PC-3 (cell line): ENCODE measurements at regions not wholly inside any gene's neighbourhood (a gene's known extent, or its start where the extent isn't known, plus 50 kb on each side); places are given as distances from the start of the nearest gene placed in this dataset.

Source experiments
- ATAC-seq: fragments of 200-7000 bp; cut with Tn5 transposase; 2 replicates; pipeline ENCODE4 v1.9.1; 2020; ENCODE audit warnings: mild to moderate bottlenecking, moderate library complexity
- BruUV-seq: library from RNA; stranded (reverse); fragments of 400-500 nt; replicated peaks from 2 replicates; lab custom pipeline; 2021; lab: Mats Ljungman, UMichigan
- CTCF ChIA-PET: fragments of 300-600 bp; sonication (Branson Sonifier 250); formaldehyde crosslinking; loops from one replicate; lab custom pipeline; 2022; ENCODE audit warnings: antibody characterized with exemption; lab: Charles Lee
- POLR2A ChIA-PET: fragments of 300-600 bp; sonication (Branson Sonifier 250); formaldehyde crosslinking; loops from one replicate; lab custom pipeline; 2022; ENCODE audit warnings: antibody characterized with exemption; ENCODE audit not compliant: unreplicated experiment; lab: Charles Lee
- DNase-seq: peaks from one replicate; pipeline ENCODE4 v3.0.0-alpha.2; 2015
- H2AFZ ChIP-seq: fragments of 300-600 bp; sonication (generic); 2 replicates; pipeline ENCODE4 v1.6.0; 2016; ENCODE audit warnings: antibody characterized with exemption, low read length
- H3F3A ChIP-seq: fragments of 300-600 bp; sonication (generic); one replicate; pipeline ENCODE4 v1.6.0; 2017; ENCODE audit warnings: antibody characterized with exemption, low read length, control low read depth, mild to moderate bottlenecking; ENCODE audit not compliant: unreplicated experiment
- H3K27ac ChIP-seq: fragments of 300-600 bp; sonication (generic); 2 replicates; pipeline ENCODE4 v1.5.1; 2016; ENCODE audit warnings: mild to moderate bottlenecking, low read length
- H3K27me3 ChIP-seq: fragments of 300-600 bp; sonication (generic); 2 replicates; pipeline ENCODE4 v1.6.1; 2016; ENCODE audit warnings: low read length, mixed read lengths
- H3K36me3 ChIP-seq: fragments of 300-600 bp; sonication (generic); 2 replicates; pipeline ENCODE4 v1.6.1; 2016; ENCODE audit warnings: low read depth, mixed run types, low read length, mixed read lengths
- H3K4me1 ChIP-seq: fragments of 300-600 bp; sonication (generic); 2 replicates; pipeline ENCODE4 v1.5.1; 2016; ENCODE audit warnings: low read length; ENCODE audit not compliant: insufficient read depth
- H3K4me2 ChIP-seq: fragments of 300-600 bp; sonication (generic); 2 replicates; pipeline ENCODE4 v1.6.0; 2016; ENCODE audit warnings: low read length
- H3K4me3 ChIP-seq: fragments of 300-600 bp; sonication (generic); 2 replicates; pipeline ENCODE4 v1.5.1; 2016; ENCODE audit warnings: mild to moderate bottlenecking, low read length, mixed read lengths
- H3K79me2 ChIP-seq: fragments of 300-600 bp; sonication (generic); 2 replicates; pipeline ENCODE4 v1.6.1; 2017; ENCODE audit warnings: low read length, mixed read lengths
- H3K9ac ChIP-seq: fragments of 300-600 bp; sonication (generic); 2 replicates; pipeline ENCODE4 v1.6.0; 2016; ENCODE audit warnings: mild to moderate bottlenecking, low read length
- H3K9me2 ChIP-seq: fragments of 300-600 bp; sonication (generic); replicated peaks from 2 replicates; pipeline ENCODE4 v1.6.1; 2016; ENCODE audit warnings: mixed run types, low read length, mixed read lengths
- H3K9me3 ChIP-seq: fragments of 300-600 bp; sonication (generic); 2 replicates; pipeline ENCODE4 v1.6.1; 2016; ENCODE audit warnings: low read length, mixed read lengths
- H4K20me1 ChIP-seq: fragments of 300-600 bp; sonication (generic); 2 replicates; pipeline ENCODE4 v1.6.1; 2016; ENCODE audit warnings: low read length, mixed read lengths
- CTCF ChIP-seq: fragments of 300-600 bp; sonication (generic); conservative IDR thresholded peaks from 2 replicates; pipeline ENCODE4 v1.5.1; 2017; ENCODE audit warnings: antibody characterized with exemption, low read depth, mild to moderate bottlenecking, low read length
- EZH2 ChIP-seq: fragments of 300-600 bp; sonication (generic); IDR thresholded peaks from one replicate; pipeline ENCODE4 v1.6.1; 2017; ENCODE audit warnings: antibody characterized with exemption, mild to moderate bottlenecking, low read length; ENCODE audit not compliant: unreplicated experiment
- EZH2phosphoT487 ChIP-seq: fragments of 300-600 bp; sonication (generic); IDR thresholded peaks from 2 replicates; pipeline ENCODE4 v1.6.1; 2018; ENCODE audit warnings: mild to moderate bottlenecking, antibody characterized with exemption, low read length, borderline replicate concordance
- intact Hi-C: fragments of 100-400 bp; cut with micrococcal nuclease; formaldehyde crosslinking; loops from 2 replicates; pipeline ENCODE4 v1.9.0; 2023

- ChIA-PET CTCF (no interaction called here), POLR2A (no interaction called here)
- Histone ChIP-seq H3K79me2 (no peaks in the 10 kb centered on the region), H4K20me1 (no peaks in the 10 kb centered on the region), H3K4me1 (no peaks in the 10 kb centered on the region), H3K27me3 (peaks cover 13% of the 10 kb centered on the region), H2AFZ (no peak overlapping the region), H3K9me2 (no peaks in the 10 kb centered on the region), H3K27ac (no peak overlapping the region), H3K9me3 (no peaks in the 10 kb centered on the region), H3K9ac (no peak overlapping the region), H3K36me3 (no peaks in the 10 kb centered on the region), H3K4me2 (no peak overlapping the region), H3K4me3 (no peak overlapping the region), H3F3A (no peaks in the 10 kb centered on the region)
- no peak for ATAC-seq
- no TSS peak for BruUV-seq
- intact Hi-C loops, result no loop called here
- no peak for DNase-seq
- TF ChIP-seq CTCF (no peak), EZH2phosphoT487 (no peak), EZH2 (no peak)
Observed at GRCh38 chr1:30609336-30609998, 113.9 kb downstream of the MATN1 start.

DNA sequence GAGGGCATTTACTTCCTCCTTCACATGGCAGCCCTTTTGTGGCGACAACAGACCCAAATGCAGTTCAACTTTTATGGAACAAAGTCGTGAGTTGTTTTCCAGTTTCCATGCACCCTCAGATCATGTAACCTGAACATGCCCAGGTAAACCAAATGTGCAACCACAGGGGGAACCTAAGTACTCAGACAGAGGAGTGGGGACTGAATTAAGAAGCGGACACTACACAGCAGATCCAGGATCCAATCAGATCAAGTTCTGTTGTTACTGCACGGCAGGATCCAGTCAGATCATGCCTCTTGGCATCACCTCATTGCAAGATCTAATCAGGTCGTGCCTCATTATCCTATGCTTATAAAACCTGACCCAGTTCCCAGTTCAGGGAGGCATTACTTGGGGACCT lies 115.7 kb downstream of the MATN1 start:
- intact Hi-C loops, result no loop called here
- Histone ChIP-seq H3K4me2 (no peak overlapping the region), H3K4me3 (no peak overlapping the region), H3K9me3 (no peaks in the 10 kb centered on the region), H3K4me1 (no peaks in the 10 kb centered on the region), H3K27ac (no peak overlapping the region), H3K79me2 (no peaks in the 10 kb centered on the region), H3K36me3 (no peaks in the 10 kb centered on the region), H3K9me2 (no peaks in the 10 kb centered on the region), H3K9ac (no peak overlapping the region), H4K20me1 (no peaks in the 10 kb centered on the region), H2AFZ (no peak overlapping the region), H3K27me3 (peaks cover 13% of the 10 kb centered on the region), H3F3A (no peaks in the 10 kb centered on the region)
- CTCF ChIA-PET, result no interaction called here
- no TSS peak for BruUV-seq
- DNase-seq, result no peak
- POLR2A ChIA-PET, result no interaction called here
- ATAC-seq, result no peak
- TF ChIP-seq EZH2, result no peak
- TF ChIP-seq EZH2phosphoT487, result no peak
- no peak for TF ChIP-seq CTCF

DNA sequence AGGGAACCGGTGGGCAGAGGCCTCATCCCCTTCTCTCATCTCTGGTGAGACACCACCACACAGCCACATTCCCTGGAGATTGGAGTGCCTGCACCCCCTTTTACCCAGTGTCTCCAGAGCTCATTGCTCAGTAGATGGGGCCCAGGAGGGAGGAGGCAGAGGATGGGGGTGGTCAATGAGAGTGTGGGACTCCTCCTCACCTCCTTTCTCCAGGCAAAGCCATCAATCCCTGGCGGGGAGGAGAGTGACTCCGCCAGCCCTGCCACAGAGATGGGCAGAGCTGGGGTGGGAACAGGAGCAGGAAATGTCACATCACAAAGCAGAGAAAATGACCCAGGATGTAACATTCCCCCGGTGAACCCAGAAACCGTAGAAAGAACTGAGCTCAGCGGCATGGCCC lies 117.2 kb downstream of the MATN1 start:
- Histone ChIP-seq H3K27ac (no peak overlapping the region), H3K9me3 (no peaks in the 10 kb centered on the region), H4K20me1 (no peaks in the 10 kb centered on the region), H3K4me2 (no peak overlapping the region), H3K9ac (no peak overlapping the region), H3K4me1 (no peaks in the 10 kb centered on the region), H3F3A (no peaks in the 10 kb centered on the region), H3K36me3 (no peaks in the 10 kb centered on the region), H3K9me2 (no peaks in the 10 kb centered on the region), H3K79me2 (no peaks in the 10 kb centered on the region), H3K4me3 (no peak overlapping the region), H3K27me3 (peaks cover 13% of the 10 kb centered on the region), H2AFZ (no peak overlapping the region)
- intact Hi-C loops, result no loop called here
- BruUV-seq, result no TSS peak
- ChIA-PET CTCF (no interaction called here), POLR2A (no interaction called here)
- ATAC-seq (no peak), DNase-seq (no peak)
- TF ChIP-seq CTCF (no peak), EZH2phosphoT487 (no peak), EZH2 (no peak)
